Kidney (tissue), 13 donors: ENCODE measurements at regions not wholly inside any gene's neighbourhood (a gene's known extent, or its start where the extent isn't known, plus 50 kb on each side); places are given as distances from the start of the nearest gene placed in this dataset.

ENCODE experiments used
- DNase-seq, 5 donors: peaks; one replicate each; pipeline ENCODE4 v3.0.0-alpha.2; 2013 to 2020
- FAIRE-seq: peaks from 2 replicates; lab custom pipeline; 2012; peaks lifted over from hg19 to GRCh38; lab: Jason Lieb, UNC
- H3K27ac ChIP-seq, 2 donors: one replicate each; pipeline ENCODE4 v1.7.0; 2013; ENCODE audit warnings: low read depth in 2 of 2, low read length in 2 of 2, inconsistent platforms in 1 of 2
- H3K27me3 ChIP-seq: one replicate; pipeline ENCODE4 v1.7.1; 2013; ENCODE audit warnings: low read length, inconsistent platforms; ENCODE audit not compliant: control insufficient read depth, insufficient read depth
- H3K36me3 ChIP-seq, 3 donors: one replicate each; pipeline versions ENCODE4 v1.7.0 to v1.7.1; 2013; ENCODE audit warnings: low read length in 3 of 3, control low read depth in 1 of 3, inconsistent platforms in 1 of 3; ENCODE audit not compliant: insufficient read depth in 3 of 3, control insufficient read depth in 2 of 3
- H3K4me1 ChIP-seq, 3 donors: one replicate each; pipeline versions ENCODE4 v1.7.0 to v1.7.1; 2013; ENCODE audit warnings: low read length in 3 of 3, inconsistent platforms in 1 of 3, low read depth in 1 of 3; ENCODE audit not compliant: control insufficient read depth in 2 of 3, insufficient read depth in 2 of 3
- H3K4me3 ChIP-seq, 3 donors: one replicate each; pipeline versions ENCODE4 v1.7.0 to v1.8.1; 2013; ENCODE audit warnings: low read length in 3 of 3, control low read depth in 1 of 3, inconsistent platforms in 1 of 3
- H3K9ac ChIP-seq, 3 donors: one replicate each; pipeline versions ENCODE4 v1.7.0 to v1.7.1; 2013; ENCODE audit warnings: low read length in 3 of 3, control low read depth in 1 of 3, inconsistent platforms in 1 of 3
- H3K9me3 ChIP-seq, 3 donors: one replicate each; pipeline versions ENCODE4 v1.7.0 to v1.7.1; 2013; ENCODE audit warnings: low read length in 3 of 3, control low read depth in 1 of 3, inconsistent platforms in 1 of 3; ENCODE audit not compliant: control insufficient read depth in 2 of 3, insufficient read depth in 1 of 3
- intact Hi-C: fragments of 100-400 bp; cut with DNase I; formaldehyde crosslinking; loops from one replicate; pipeline ENCODE4 v1.11.1; 2022
- TF ChIP-seq, protein P1 (sequence below): IDR thresholded peaks from 3 replicates; pipeline ENCODE4 v1.5.1; 2012; ENCODE audit warnings: mild to moderate bottlenecking, moderate library complexity, borderline replicate concordance; ENCODE audit not compliant: insufficient read depth; ENCODE audit errors: extremely low read depth
- donor health status: control.
- donor health status: control.
- donor health status: control.
- donor health status: control.
- donor health status: control.
- donor health status: DM: yes; HTN: yes; CAD: no.
- donor health status: Normal renal cell carcinoma (clear cell type).

DNA sequence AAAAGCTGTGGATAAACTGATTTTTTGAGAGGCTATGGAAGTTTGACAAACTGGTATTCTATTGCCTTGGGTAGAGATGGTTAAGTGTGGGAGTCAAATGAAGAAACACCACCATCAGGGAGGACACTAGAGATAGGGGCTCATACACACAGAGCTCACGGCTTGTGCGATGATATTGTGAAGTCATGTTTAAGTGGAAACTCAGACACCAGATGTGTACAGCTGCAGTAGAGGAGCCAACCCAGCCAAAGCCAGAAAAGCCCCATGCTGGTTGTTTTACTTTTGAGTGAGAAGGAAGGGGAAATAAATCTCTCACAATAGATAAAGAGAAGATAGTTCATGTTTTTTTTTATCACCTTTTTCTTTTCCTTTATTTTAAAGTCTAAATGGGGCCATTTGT lies 377.7 kb downstream of the DMRT2 start:
- Histone ChIP-seq H3K4me1 (no peaks in the 10 kb centered on the region), H3K36me3 (no peaks in the 10 kb centered on the region), H3K4me3 (no peak overlapping the region), H3K9me3 (no peaks in the 10 kb centered on the region), H3K27me3 (no peaks in the 10 kb centered on the region), H3K27ac (no peak overlapping the region), H3K9ac (no peak overlapping the region)
- peak in 1 of 5 donors; percentile 56 for DNase-seq
- TF ChIP-seq, protein P1, sequence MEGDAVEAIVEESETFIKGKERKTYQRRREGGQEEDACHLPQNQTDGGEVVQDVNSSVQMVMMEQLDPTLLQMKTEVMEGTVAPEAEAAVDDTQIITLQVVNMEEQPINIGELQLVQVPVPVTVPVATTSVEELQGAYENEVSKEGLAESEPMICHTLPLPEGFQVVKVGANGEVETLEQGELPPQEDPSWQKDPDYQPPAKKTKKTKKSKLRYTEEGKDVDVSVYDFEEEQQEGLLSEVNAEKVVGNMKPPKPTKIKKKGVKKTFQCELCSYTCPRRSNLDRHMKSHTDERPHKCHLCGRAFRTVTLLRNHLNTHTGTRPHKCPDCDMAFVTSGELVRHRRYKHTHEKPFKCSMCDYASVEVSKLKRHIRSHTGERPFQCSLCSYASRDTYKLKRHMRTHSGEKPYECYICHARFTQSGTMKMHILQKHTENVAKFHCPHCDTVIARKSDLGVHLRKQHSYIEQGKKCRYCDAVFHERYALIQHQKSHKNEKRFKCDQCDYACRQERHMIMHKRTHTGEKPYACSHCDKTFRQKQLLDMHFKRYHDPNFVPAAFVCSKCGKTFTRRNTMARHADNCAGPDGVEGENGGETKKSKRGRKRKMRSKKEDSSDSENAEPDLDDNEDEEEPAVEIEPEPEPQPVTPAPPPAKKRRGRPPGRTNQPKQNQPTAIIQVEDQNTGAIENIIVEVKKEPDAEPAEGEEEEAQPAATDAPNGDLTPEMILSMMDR = no peak
- FAIRE-seq = no peak
- intact Hi-C loops = no loop called here

DNA sequence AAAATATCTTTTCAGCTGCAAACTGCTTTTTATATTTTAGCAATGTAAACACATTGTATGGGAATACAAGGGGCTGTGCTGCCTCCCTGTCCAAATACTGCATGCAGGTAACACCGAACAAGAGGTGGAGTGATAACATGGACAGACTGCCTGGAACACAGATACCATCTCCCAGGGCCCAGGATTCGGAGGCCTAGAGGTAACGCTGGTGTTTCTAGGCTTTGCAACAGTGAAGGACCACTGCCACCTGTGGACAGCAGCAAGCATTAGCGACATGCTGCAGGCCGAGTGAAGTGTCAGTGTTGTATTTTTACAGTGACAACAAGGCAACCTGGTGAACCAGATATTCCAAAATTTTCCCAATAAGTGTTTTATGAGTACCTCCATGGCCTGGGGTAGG lies 379.1 kb downstream of the DMRT2 start:
- Histone ChIP-seq H3K4me3 (no peak overlapping the region), H3K9me3 (no peaks in the 10 kb centered on the region), H3K36me3 (no peaks in the 10 kb centered on the region), H3K9ac (no peak overlapping the region), H3K27ac (no peak overlapping the region), H3K27me3 (no peaks in the 10 kb centered on the region), H3K4me1 (no peaks in the 10 kb centered on the region)
- FAIRE-seq (no peak), DNase-seq (peak in 4 of 5 donors; percentile 42 to 72 (median 54))
- intact Hi-C loops = no loop called here
- TF ChIP-seq, protein P1 = peak; percentile 41

DNA sequence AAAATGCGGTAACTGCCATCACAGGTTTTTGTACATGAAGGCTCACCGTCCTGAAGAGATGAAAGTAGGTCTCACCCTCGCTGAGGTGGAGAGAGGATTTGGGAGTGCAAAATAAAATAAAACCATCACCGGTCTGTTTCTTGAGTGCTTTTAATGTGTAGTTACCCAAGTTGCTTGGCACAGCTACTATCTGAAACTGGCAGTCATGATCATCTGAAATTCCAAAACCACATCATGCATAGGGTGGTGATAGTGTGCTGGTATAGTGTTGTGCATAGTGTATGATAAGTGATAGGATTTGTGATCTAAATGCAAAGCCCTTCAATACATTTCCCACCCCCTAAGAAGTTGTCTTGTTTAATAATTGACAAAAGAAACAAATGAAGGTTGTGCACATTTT lies 381.3 kb downstream of the DMRT2 start:
- TF ChIP-seq, protein P1 = no peak
- FAIRE-seq = no peak
- Histone ChIP-seq H3K9me3 (no peaks in the 10 kb centered on the region), H3K9ac (no peak overlapping the region), H3K27me3 (no peaks in the 10 kb centered on the region), H3K4me1 (no peaks in the 10 kb centered on the region), H3K4me3 (no peak overlapping the region), H3K27ac (no peak overlapping the region), H3K36me3 (no peaks in the 10 kb centered on the region)
- no peak for DNase-seq
- intact Hi-C loops = no loop called here
